ENCODE measurements at regions not wholly inside any gene's neighbourhood (a gene's known extent, or its start where the extent isn't known, plus 50 kb on each side); places are given as distances from the start of the nearest gene placed in this dataset.

DNA sequence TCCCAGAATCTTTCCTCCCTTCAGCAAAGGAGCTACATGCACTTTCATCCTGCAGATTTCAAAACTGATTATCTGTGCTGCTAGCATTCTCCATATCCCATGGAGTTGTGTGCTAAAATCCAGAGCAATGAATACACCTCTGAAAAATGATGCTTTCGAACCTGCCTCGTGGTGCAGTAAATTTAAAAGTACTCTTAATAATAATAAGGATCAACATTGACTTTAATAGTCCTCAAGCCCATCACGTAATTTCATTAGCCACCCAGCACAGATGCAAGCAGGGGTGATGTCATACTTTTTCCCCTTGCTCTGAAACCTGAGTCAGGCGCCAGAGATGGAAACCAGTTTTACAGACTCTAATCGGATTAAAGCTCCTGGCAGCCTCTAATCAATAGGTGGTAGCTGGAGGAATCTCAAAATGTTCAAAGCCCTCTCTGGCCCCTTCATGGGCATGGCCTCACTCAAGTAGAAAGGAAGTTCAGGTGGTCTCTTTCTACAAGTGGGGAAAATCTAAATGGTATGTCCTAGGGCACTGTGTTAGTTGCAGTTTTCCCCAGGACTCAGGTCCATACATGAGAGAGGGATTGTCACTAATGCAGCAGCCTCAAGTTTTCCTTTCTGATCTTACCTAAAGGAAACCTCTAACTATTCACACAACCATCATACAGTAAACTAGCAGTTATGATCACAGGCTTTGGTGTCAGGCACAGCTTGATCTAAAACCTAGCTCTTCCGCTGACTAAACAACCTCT, 221.6 kb upstream of the SLC30A5 start:
- intact Hi-C loops (cut with DNase I), result no loop called here
- Histone ChIP-seq H3K4me3 (no peak overlapping the region), H3K27me3 (no peaks in the 10 kb centered on the region), H3K4me1 (no peaks in the 10 kb centered on the region), H3K27ac (replicated peaks in 1 of 4) (no peak overlapping the region), H3K36me3 (no peaks in the 10 kb centered on the region), H3K9me3 (no peaks in the 10 kb centered on the region)
- WGBS, result 55% methylated on average over 6 of the region's 6 CpGs
- DNase-seq (ENCODE audit: extremely low spot score), result no peak
- TF ChIP-seq POLR2A (IDR thresholded peaks at IDR 0.05; ENCODE audit: low read depth) (no peak), EP300 (IDR thresholded peaks at IDR 0.05) (no peak), CTCF (IDR thresholded peaks at IDR 0.05) (no peak), POLR2AphosphoS5 (IDR thresholded peaks at IDR 0.05) (no peak)

DNA sequence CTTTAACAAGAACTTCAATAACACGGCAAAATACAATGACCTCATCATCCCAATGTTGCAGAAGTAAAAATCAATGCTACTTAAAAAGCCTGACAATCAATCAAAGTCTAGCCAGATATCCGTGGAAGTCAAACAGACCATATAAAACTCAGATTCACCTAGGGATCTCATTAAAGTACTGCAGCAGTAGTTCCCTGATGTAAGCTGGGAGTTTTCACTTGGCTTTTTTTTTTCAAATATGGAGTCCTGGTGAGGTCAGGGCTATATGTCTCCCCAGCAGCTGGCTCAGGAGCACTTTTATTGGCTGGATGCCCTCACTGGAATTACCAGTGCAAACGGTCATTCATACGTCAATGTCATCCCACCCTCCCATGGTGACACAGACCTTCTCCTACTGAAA, 220.6 kb upstream of the SLC30A5 start:
- no peaks in the 10 kb centered on the region for H3K27me3 ChIP-seq
- no peaks in the 10 kb centered on the region for H3K36me3 ChIP-seq
- TF ChIP-seq POLR2AphosphoS5 (IDR thresholded peaks at IDR 0.05) (no peak), CTCF (IDR thresholded peaks at IDR 0.05) (no peak), EP300 (IDR thresholded peaks at IDR 0.05) (no peak), POLR2A (IDR thresholded peaks at IDR 0.05; ENCODE audit: low read depth) (no peak)
- DNase-seq (ENCODE audit: extremely low spot score), result no peak
- no peak overlapping the region for H3K27ac ChIP-seq (replicated peaks in 1 of 4)
- WGBS, result 61% methylated on average over 4 of the region's 4 CpGs
- no peak overlapping the region for H3K4me3 ChIP-seq
- intact Hi-C loops (cut with DNase I), result no loop called here
- H3K4me1 ChIP-seq, result no peaks in the 10 kb centered on the region
- no peaks in the 10 kb centered on the region for H3K9me3 ChIP-seq

GRCh38 chr5:68875351-68875750, 218.5 kb upstream of the SLC30A5 start:
- Histone ChIP-seq H3K27ac (replicated peaks in 1 of 4) (no peak overlapping the region), H3K4me3 (no peak overlapping the region), H3K9me3 (no peaks in the 10 kb centered on the region), H3K27me3 (no peaks in the 10 kb centered on the region), H3K4me1 (no peaks in the 10 kb centered on the region), H3K36me3 (no peaks in the 10 kb centered on the region)
- intact Hi-C loops (cut with DNase I), result no loop called here
- DNase-seq (ENCODE audit: extremely low spot score), result no peak
- WGBS, result 81% methylated on average over 3 of the region's 3 CpGs
- TF ChIP-seq POLR2AphosphoS5 (IDR thresholded peaks at IDR 0.05), result no peak
- TF ChIP-seq EP300 (IDR thresholded peaks at IDR 0.05), result no peak
- no peak for TF ChIP-seq POLR2A (IDR thresholded peaks at IDR 0.05; ENCODE audit: low read depth)
- TF ChIP-seq CTCF (IDR thresholded peaks at IDR 0.05), result no peak

- WGBS, result 82% methylated on average over 8 of the region's 8 CpGs
- DNase-seq (ENCODE audit: extremely low spot score), result no peak
- Histone ChIP-seq H3K9me3 (no peaks in the 10 kb centered on the region), H3K36me3 (no peaks in the 10 kb centered on the region), H3K27me3 (no peaks in the 10 kb centered on the region), H3K27ac (replicated peaks in 1 of 4) (no peak overlapping the region), H3K4me1 (no peaks in the 10 kb centered on the region), H3K4me3 (no peak overlapping the region)
- intact Hi-C loops (cut with DNase I), result no loop called here
- TF ChIP-seq POLR2AphosphoS5 (IDR thresholded peaks at IDR 0.05), result no peak
- TF ChIP-seq CTCF (IDR thresholded peaks at IDR 0.05), result no peak
- no peak for TF ChIP-seq EP300 (IDR thresholded peaks at IDR 0.05)
- TF ChIP-seq POLR2A (IDR thresholded peaks at IDR 0.05; ENCODE audit: low read depth), result no peak
Observed at GRCh38 chr5:68883436-68883835, 210.4 kb upstream of the SLC30A5 start.
